Suprapubic skin (tissue), 3 donors: ENCODE measurements at regions not wholly inside any gene's neighbourhood (a gene's known extent, or its start where the extent isn't known, plus 50 kb on each side); places are given as distances from the start of the nearest gene placed in this dataset.

Experiments
- CTCF ChIP-seq, 2 donors: fragments of 200-600 bp in 1 of 2; fragments of 450-650 bp in 1 of 2; sonication (generic) in 1 of 2; IDR thresholded peaks; one replicate each; pipeline ENCODE4 v1.5.1; 2016 to 2019; ENCODE audit warnings: antibody characterized with exemption in 2 of 2, mild to moderate bottlenecking in 1 of 2, moderate library complexity in 1 of 2
- POLR2A ChIP-seq, 2 donors: fragments of 450-650 bp; IDR thresholded peaks; one replicate each; pipeline ENCODE4 v1.6.1; 2017; ENCODE audit warnings: antibody characterized with exemption in 2 of 2, mild to moderate bottlenecking in 2 of 2, moderate library complexity in 2 of 2

- no peak for TF ChIP-seq CTCF (IDR thresholded peaks at IDR 0.05)
- TF ChIP-seq POLR2A (IDR thresholded peaks at IDR 0.05), result no peak
Observed at GRCh38 chr5:154648229-154648628, 106.9 kb upstream of the LARP1 start.
